Keratinocyte (primary cell): ENCODE measurements at regions not wholly inside any gene's neighbourhood (a gene's known extent, or its start where the extent isn't known, plus 50 kb on each side); places are given as distances from the start of the nearest gene placed in this dataset.

Experiments
- DNase-seq: peaks from one replicate; pipeline ENCODE4 v3.0.0-alpha.2; 2011; ENCODE audit warnings: low read depth, missing footprints, low spot score
- FAIRE-seq: peaks from 2 replicates; lab custom pipeline; 2011; peaks lifted over from hg19 to GRCh38; lab: Jason Lieb, UNC
- H2AFZ ChIP-seq: 2 replicates; pipeline ENCODE4 v1.6.0; 2012; ENCODE audit warnings: low read length, control low read depth, inconsistent platforms; ENCODE audit not compliant: control insufficient read depth
- H3K27ac ChIP-seq: 2 replicates; pipeline ENCODE4 v1.5.1; 2011; ENCODE audit warnings: low read length; ENCODE audit not compliant: control insufficient read depth, insufficient read depth
- H3K27me3 ChIP-seq: 3 replicates; pipeline ENCODE4 v1.6.0; 2011; ENCODE audit warnings: low read length; ENCODE audit not compliant: control insufficient read depth, insufficient read depth; ENCODE audit errors: extremely low read depth
- H3K36me3 ChIP-seq, 2 experiments: 2 replicates in 1 of 2; 3 replicates in 1 of 2; pipeline ENCODE4 v1.5.1; 2011; ENCODE audit warnings: low read length in 2 of 2, mild to moderate bottlenecking in 1 of 2; ENCODE audit not compliant: control insufficient read depth in 2 of 2, insufficient read depth in 2 of 2; ENCODE audit errors: extremely low read depth in 1 of 2
- H3K4me1 ChIP-seq: 3 replicates; pipeline ENCODE4 v1.5.1; 2011; ENCODE audit warnings: low read length; ENCODE audit not compliant: control insufficient read depth, insufficient read depth; ENCODE audit errors: extremely low read depth
- H3K4me2 ChIP-seq: 3 replicates; pipeline ENCODE4 v1.6.0; 2011; ENCODE audit warnings: low read depth, low read length; ENCODE audit not compliant: control insufficient read depth, insufficient read depth; ENCODE audit errors: extremely low read depth
- H3K4me3 ChIP-seq, 3 experiments: fragments of 200-600 bp in 1 of 3; sonication (generic) in 1 of 3; 2 replicates in 2 of 3; 3 replicates in 1 of 3; pipeline ENCODE4 v1.5.1; 2011 to 2016; ENCODE audit warnings: low read length in 3 of 3, mild to moderate bottlenecking in 3 of 3, control low read depth in 2 of 3, inconsistent platforms in 1 of 3, low read depth in 1 of 3, mixed read lengths in 1 of 3, mixed run types in 1 of 3, moderate library complexity in 1 of 3; ENCODE audit not compliant: control insufficient read depth in 2 of 3, insufficient read depth in 2 of 3; ENCODE audit errors: extremely low read depth in 1 of 3
- H3K79me2 ChIP-seq: 2 replicates; pipeline ENCODE4 v1.6.0; 2012; ENCODE audit warnings: low read length; ENCODE audit not compliant: control insufficient read depth, insufficient read depth
- H3K9ac ChIP-seq: 3 replicates; pipeline ENCODE4 v1.6.0; 2011; ENCODE audit warnings: low read length; ENCODE audit not compliant: control insufficient read depth, insufficient read depth; ENCODE audit errors: extremely low read depth
- H3K9me1 ChIP-seq: 3 replicates; pipeline ENCODE4 v1.6.0; 2011; ENCODE audit warnings: low read length; ENCODE audit not compliant: control insufficient read depth, insufficient read depth; ENCODE audit errors: extremely low read depth
- H3K9me3 ChIP-seq: 2 replicates; pipeline ENCODE4 v1.5.1; 2012; ENCODE audit warnings: low read depth, low read length; ENCODE audit not compliant: control insufficient read depth
- H4K20me1 ChIP-seq: 3 replicates; pipeline ENCODE4 v1.6.0; 2011; ENCODE audit warnings: low read length; ENCODE audit not compliant: control insufficient read depth, insufficient read depth; ENCODE audit errors: extremely low read depth
- CTCF ChIP-seq, 3 experiments: IDR thresholded peaks in 1 of 3; conservative IDR thresholded peaks in 1 of 3; optimal IDR thresholded peaks in 1 of 3; 2 replicates in 2 of 3; 3 replicates in 1 of 3; pipeline versions ENCODE3 to v1.5.1; 2011; ENCODE audit warnings: low read length in 3 of 3, mild to moderate bottlenecking in 3 of 3, moderate library complexity in 2 of 3, control low read depth in 1 of 3, inconsistent platforms in 1 of 3; ENCODE audit not compliant: insufficient read depth in 2 of 3; ENCODE audit errors: extremely low read depth in 1 of 3
- EZH2 ChIP-seq: IDR thresholded peaks from one replicate; pipeline ENCODE4 v1.6.1; 2012; ENCODE audit warnings: inconsistent platforms, mild to moderate bottlenecking, low read length, moderate library complexity
- dilution Hi-C: fragments of 300-500 bp; cut with MboI; formaldehyde crosslinking; loops from one replicate; pipeline ENCODE4 v1.7.0; 2020; ENCODE audit warnings: low sequenced_read_pairs; ENCODE audit not compliant: extremely low pct_ligation_motif_present

DNA sequence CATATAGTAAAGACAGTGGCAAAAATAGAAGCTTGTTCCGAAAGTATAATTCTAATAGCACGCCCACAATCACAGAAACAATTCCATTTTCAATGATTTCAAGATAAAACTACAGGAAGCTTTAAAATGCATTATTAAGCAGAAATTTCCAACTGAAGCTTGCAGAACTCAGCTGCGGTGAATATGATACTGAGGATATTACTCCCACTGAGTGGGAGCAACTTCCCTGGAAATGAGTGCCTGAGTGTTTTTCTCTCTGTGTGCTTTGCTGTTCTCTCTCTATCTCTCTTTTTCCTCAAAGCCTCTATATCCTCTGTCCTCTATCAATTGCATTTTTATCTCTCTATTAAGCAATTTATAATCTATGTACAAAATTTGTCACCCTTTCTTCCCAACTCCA is 187.5 kb upstream of the PRDM9 start:
- dilution Hi-C loops = no loop called here
- H3K9ac ChIP-seq = no peak overlapping the region
- no peaks in the 10 kb centered on the region for H3K36me3 ChIP-seq
- no peak overlapping the region for H2AFZ ChIP-seq
- H3K4me3 ChIP-seq = no peak overlapping the region
- no peaks in the 10 kb centered on the region for H3K4me1 ChIP-seq
- H3K9me1 ChIP-seq = no peaks in the 10 kb centered on the region
- DNase-seq = no peak
- no peak for FAIRE-seq
- no peaks in the 10 kb centered on the region for H4K20me1 ChIP-seq
- no peaks in the 10 kb centered on the region for H3K27me3 ChIP-seq
- no peaks in the 10 kb centered on the region for H3K79me2 ChIP-seq
- H3K27ac ChIP-seq = no peak overlapping the region
- no peak overlapping the region for H3K4me2 ChIP-seq
- no peaks in the 10 kb centered on the region for H3K9me3 ChIP-seq
- TF ChIP-seq CTCF (optimal IDR thresholded peaks at IDR 0.05 in 1 of 3, IDR thresholded peaks at IDR 0.05 in 1 of 3, conservative IDR thresholded peaks at IDR 0.05 in 1 of 3; ENCODE audit: extremely low read depth in 1 of 3, insufficient read depth in 2 of 3, low read length in 3 of 3) (no peak), EZH2 (no peak)

DNA sequence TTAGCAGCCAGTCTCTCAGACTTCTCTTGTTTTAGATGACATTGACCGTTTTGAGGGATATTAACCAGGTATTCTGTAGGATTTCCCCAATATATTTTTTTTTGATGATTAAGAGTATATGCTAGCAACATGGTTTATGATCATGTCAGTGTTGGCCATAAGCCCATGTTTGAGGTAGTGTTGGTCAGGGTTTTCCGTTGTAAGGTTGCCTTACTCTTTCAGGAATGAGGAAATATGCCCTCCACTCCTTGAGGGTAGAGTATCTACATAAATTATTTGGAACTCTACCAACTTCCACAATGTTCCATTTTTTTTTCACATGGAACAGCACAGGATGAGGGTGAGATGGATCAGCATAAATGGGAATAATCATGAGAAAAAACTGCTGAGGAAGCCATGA is 188.4 kb upstream of the PRDM9 start:
- H3K9me3 ChIP-seq = no peaks in the 10 kb centered on the region
- H4K20me1 ChIP-seq = no peaks in the 10 kb centered on the region
- no peak for TF ChIP-seq CTCF (optimal IDR thresholded peaks at IDR 0.05 in 1 of 3, IDR thresholded peaks at IDR 0.05 in 1 of 3, conservative IDR thresholded peaks at IDR 0.05 in 1 of 3; ENCODE audit: extremely low read depth in 1 of 3, insufficient read depth in 2 of 3, low read length in 3 of 3)
- no peak for TF ChIP-seq EZH2
- dilution Hi-C loops = no loop called here
- DNase-seq (no peak), FAIRE-seq (no peak)
- H3K4me1 ChIP-seq = no peaks in the 10 kb centered on the region
- no peak overlapping the region for H3K4me2 ChIP-seq
- no peak overlapping the region for H3K9ac ChIP-seq
- H3K79me2 ChIP-seq = no peaks in the 10 kb centered on the region
- H3K9me1 ChIP-seq = no peaks in the 10 kb centered on the region
- H3K27ac ChIP-seq = no peak overlapping the region
- H3K27me3 ChIP-seq = no peaks in the 10 kb centered on the region
- no peaks in the 10 kb centered on the region for H3K36me3 ChIP-seq
- no peak overlapping the region for H2AFZ ChIP-seq
- no peak overlapping the region for H3K4me3 ChIP-seq
